ENCODE measurements at regions not wholly inside any gene's neighbourhood (a gene's known extent, or its start where the extent isn't known, plus 50 kb on each side); places are given as distances from the start of the nearest gene placed in this dataset.

- no peak for DNase-seq
These were observed 1020.5 kb downstream of the BRD1 start for GRCh38 chr22:48807155-48807554.

- DNase-seq: no peak
These were observed 1021.4 kb downstream of the BRD1 start for GRCh38 chr22:48806227-48806781.

GRCh38 chr22:48805516-48805915 lies 1022.2 kb downstream of the BRD1 start:
- no peak for DNase-seq

- DNase-seq: no peak
These were observed 1022.8 kb downstream of the BRD1 start for GRCh38 chr22:48804811-48805301.

DNA sequence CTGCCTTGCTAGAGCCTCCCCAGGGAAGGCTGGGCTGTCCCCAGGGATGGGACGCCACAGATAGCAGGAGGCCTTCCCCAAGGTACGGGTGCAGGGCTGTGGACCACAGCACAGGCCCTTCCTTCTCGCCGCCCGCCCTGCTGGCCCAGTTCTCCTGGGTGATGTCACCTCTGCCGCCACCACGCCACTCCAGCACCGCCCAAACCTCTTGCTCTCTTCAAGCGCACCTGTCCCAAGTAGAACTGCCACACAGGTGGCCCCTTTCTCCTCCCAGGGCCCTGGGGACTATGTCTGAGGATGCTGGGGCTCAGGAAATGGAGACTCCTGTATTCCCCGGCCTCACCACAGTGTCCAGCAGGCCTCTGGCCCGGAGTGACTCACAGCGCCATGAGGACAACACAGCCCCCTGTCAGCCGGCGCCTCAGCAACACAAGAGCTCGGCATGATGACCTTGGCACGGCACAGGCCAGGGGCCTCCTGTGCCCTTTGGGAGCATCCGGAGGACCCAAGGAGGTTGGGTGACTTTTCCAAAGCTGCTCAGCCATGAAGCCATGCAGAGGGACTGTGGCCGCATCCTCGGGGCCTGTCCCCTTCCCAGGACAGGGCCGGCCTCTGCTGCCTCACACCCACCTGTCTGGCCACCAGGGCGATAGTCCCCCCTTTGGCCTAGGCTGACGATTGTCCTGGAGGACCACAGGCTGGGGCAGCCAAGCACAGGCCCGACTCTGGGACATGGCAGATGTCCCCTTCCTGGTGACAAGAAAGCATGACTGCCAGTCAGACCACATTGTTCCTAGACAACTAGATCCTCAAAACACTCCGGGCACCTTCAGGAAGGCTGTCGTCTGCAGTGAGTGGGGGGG lies 1023.5 kb downstream of the BRD1 start:
- DNase-seq: no peak

DNA sequence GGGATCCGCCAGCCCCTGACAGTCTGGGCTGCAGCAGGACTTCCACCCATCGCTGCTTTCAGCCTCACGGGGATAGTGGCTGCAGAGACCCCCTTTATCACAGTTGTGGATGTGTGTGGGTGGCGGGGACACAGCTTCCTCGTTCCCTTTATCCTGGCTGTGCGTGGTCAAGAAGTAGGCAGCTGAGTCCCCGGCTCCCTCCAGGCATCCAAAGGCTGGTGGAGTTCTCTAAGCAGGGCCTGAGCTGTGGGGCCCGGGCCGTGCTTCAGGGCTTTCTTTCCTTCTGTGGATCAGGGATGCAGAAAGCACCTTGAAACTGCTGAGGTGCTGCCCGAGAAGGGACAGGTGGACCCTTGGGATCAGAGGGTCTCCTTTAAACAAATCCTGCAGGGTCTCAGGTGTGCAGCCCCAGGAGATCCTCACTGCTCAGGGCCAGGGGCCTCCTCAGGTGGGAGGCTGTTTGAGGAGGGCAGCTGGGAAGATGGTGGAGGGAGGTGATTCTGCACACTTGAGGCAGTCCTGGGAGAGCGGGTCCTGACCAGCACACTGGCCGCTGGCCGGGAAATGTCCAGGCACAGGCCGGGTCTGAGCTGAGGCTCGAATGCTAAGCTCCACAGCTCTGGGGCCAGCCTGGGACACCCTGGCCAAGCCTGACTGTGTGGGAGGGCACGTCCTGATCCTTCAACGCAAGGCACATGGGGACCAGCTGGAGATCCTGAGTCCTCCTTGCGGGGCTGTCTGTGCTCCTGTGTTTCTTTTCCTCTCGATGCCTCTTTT lies 1024.3 kb downstream of the BRD1 start:
- DNase-seq: no peak

DNA sequence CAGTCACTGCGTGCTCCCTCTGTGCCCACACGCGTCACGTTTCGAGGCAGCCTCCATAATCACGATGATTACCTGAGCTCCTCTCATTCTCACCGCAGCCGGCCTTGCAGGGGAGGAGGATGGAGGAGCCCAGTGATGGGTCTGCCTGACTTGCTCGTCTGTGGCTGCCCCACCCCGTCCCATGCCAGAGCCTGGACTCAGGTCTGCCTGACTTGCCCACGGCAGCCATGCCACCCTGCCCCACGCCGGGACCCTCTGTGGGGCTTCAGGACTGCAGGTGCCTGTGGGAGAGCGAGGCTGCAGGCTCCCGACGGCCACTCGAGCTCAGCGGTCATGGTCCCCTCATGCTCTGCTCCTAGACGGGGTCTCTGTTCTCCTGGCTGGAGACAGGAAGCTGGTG lies 1025.1 kb downstream of the BRD1 start:
- no peak for DNase-seq

DNA sequence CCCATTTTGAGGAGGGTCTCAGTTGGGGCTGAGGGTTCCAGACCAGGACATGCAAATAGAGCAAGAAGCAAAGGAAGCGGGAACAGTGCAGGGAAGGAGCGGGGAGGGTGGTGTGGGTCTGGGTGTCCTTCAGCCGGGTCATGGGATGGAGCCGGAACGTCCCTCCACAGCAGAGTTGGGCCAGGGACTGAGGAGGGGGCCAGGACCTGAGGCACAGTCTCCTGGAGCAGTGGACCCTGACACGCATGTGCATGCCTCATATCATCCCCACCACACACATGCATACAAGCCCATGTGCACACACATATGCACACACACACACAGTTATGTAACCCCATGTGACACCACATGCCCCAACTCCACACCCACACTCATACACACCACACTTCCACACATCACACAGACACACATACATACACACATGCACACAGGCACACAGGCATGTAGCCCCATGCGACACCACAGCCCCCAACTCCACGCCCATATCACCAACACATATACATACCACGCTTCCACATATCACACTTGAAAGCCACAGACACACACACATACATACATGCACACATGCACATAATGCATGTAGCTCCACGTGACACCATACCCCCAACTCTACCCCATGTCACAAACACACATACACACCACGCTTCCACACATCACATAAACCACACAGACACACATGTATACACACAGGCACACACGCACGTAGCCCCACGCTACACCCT lies 1026.6 kb downstream of the BRD1 start:
- no peak for DNase-seq

DNA sequence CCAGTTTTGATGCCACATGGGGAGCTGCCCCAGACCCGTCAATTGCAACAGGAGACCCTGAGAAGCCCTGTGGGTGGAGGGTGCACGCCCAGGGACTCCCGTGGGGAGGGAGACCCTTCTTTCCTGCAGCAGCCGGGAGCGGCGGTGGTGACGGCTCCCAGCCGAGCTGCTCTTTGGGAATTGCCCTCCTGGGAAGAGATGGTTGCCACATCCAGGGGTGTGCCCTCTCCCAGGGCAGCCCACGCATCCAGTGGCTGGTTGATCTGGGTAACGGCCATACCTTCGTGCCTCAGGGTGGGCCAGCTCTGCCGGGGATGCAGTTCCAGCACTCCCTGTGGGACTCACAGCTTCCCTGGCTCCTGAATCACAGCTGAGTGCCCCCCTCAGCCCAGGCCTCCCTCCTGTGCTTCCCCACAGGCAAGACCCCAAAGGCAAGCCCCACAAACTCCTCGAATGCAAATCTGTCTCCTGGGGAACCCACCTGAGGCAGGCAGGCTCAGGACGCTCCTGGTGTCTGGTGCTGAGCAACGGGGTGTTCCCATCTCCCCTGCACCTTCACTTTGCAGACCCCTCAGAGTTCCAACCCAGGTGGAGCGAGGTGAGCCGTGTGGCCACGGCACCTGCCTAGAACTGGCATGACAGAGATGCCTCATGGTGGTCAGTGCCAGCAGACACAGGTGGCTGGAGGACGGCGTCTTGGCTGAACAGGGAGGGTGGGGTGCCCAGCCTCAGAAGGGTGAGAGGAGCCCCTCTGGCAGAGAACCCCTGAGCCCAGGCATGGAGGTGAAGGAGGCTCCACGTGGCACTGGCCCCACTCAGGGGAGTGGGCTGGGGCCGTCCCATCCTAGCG lies 1027.4 kb downstream of the BRD1 start:
- DNase-seq: no peak

DNA sequence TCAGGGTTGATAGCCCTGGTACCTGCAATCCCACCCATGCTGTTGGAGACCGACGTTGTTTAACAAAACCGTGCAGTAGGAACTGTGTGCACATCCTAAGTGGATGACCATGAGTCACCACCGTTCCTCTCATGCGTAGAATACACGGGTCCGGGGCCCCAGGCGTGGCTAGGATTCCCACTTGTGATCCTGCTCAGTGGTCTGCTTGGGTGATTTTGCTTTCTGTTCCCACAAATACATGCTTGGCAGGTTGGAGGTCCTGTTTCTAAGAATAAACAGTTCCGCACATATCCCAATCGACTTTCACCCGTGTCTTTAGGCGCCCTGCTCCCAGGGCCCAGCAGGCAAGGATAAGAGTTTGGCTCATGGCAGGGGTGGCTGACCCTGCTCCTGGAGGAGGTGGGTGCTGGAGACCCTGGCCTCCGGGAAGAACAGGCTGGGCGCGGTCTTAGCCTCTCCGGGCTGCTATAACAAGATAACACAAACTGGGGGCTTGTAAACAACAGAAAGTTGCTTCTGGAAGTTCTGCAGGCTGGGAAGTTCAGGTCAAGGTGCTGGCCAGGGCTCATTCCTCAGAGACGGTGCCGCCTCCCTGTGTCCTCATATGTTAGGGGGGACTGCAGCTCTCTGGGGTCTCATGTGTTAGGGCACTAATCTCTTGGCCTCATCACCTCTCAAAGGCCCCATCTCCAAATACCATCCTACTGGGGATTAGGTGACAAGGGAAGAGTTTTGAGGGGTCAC lies 1028.3 kb downstream of the BRD1 start:
- no peak for DNase-seq

GRCh38 chr22:48798281-48799226 lies 1029.1 kb downstream of the BRD1 start:
- no peak for DNase-seq

DNA sequence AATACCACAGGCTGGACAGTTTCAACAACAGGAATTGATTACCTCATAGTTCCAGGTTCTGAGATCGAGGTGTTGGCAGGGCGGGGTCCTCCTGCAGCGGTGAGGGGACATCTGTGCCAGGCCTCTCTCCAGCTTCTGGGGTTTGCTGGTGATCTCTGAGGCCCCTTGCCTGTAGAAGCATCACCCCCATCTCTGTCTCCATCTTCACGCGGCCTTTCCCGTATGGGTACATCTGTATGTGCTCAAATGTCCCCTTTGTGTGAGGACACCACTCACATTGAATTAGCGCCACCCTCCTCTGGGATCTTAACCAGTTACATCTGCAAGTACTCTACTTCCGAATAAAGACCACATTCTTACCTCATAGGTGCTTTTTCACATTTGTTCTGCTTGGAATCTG lies 1029.9 kb downstream of the BRD1 start:
- no peak for DNase-seq

GRCh38 chr22:48796310-48797015 lies 1031.2 kb downstream of the BRD1 start:
- DNase-seq: no peak

GRCh38 chr22:48795664-48796063 lies 1032.0 kb downstream of the BRD1 start:
- DNase-seq: no peak

DNA sequence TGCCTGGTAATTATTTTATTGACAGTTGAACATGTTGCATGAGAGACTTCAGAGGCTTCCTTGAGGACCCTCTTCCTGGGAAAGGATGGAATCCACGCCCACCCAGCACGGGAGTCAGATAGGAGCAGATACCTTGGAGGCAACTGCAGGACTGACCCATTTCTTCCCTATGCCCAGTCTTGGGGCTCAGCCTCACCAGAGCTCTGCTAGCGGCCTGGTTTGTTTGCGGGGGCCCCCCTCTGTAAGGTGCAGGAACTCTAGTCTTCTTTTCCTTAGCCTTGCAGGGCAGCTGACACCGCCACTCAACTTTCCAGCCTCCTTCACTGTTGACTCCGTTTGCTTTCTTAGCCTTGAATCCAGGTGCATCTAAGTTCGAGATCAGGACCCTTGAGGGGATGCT lies 1032.8 kb downstream of the BRD1 start:
- no peak for DNase-seq

- DNase-seq: no peak
These were observed 1033.7 kb downstream of the BRD1 start for GRCh38 chr22:48793949-48794348.

DNA sequence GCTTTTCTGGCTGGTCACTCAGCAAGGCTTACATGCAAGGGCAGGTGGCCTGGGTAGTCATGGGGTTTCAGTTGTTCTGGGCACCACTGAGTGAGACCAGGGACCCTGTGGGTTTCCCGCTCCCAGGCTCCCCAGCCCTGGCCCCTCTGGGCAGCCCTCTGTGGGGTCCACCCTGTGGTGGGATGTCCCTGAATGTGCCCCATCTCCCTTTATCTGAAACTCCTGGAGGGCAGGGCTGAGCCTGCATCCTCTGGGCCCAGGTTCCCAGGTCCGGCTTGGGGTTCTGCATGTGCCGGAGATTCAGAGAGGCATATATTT lies 1041.0 kb downstream of the BRD1 start:
- DNase-seq: no peak

DNA sequence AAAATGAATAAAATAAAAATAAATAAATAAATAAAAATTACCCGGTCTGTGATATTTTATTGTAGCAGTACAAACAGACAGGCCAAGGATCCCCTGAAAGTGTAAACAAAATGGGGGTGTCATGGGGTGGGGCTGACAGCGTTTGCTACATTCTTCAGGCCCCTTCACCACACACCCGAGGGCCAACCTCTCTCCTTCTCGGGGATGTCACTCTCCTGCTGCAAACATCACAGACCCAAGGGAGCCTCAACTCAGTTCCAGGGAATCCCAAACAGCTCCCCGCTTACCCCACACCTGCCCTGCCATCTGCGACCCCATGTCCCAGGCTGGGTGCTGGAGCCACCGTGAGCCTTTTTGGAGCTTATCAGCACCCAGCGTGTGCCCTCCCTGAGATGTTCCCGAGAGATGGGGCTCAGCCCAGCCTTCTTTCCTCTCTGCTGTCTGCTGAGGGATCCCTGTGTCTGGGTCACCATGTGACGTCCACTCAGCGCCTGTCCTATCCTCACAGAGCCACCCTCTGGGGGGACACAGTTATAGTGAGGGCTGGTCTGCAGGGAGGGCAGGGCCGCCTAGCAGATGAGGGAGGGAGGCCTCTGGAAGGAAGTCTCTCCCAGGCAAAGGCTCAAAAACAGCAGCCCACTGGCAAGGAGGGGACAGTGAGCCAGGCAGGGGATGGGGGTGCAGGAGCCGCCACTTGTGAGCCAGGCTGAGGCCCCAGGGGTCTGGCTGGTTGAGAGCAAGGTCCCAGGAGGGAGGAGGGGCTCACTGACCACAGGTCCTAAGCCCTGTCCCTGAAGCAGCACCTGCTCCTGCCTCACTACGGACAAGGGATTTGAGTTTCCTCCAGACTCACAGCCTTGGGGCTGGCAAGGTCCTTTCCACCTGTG lies 1041.6 kb downstream of the BRD1 start:
- DNase-seq: no peak

All from dermis blood vessel endothelial cell (primary cell).